OCI-LY1 (cell line): ENCODE measurements at regions not wholly inside any gene's neighbourhood (a gene's known extent, or its start where the extent isn't known, plus 50 kb on each side); places are given as distances from the start of the nearest gene placed in this dataset.

Experiments used
- H2AFZ ChIP-seq: fragments of 200-600 bp; sonication (generic), shearing (Covaris generic); 2 replicates; pipeline ENCODE4 v1.6.0; 2014; ENCODE audit warnings: antibody characterized with exemption, mild to moderate bottlenecking, low read length
- H3F3A ChIP-seq: fragments of 200-600 bp; sonication (generic), shearing (Covaris generic); 2 replicates; pipeline ENCODE4 v1.6.0; 2014; ENCODE audit warnings: mild to moderate bottlenecking, antibody characterized with exemption, low read length, moderate library complexity; ENCODE audit not compliant: insufficient read depth
- H3K27ac ChIP-seq: fragments of 200-600 bp; sonication (generic); 2 replicates; pipeline ENCODE4 v1.5.1; 2014; ENCODE audit warnings: low read length, mixed run types, mild to moderate bottlenecking, low read depth; ENCODE audit not compliant: poor library complexity, severe bottlenecking
- H3K27me3 ChIP-seq: fragments of 200-600 bp; sonication (generic); 2 replicates; pipeline ENCODE4 v1.6.0; 2014; ENCODE audit warnings: antibody characterized with exemption, mild to moderate bottlenecking, low read length, moderate library complexity; ENCODE audit not compliant: insufficient read depth
- H3K36me3 ChIP-seq: fragments of 200-600 bp; sonication (generic); 2 replicates; pipeline ENCODE4 v1.6.1; 2014; ENCODE audit warnings: mild to moderate bottlenecking, antibody characterized with exemption, low read length, moderate library complexity, mixed read lengths; ENCODE audit not compliant: insufficient read depth
- H3K4me1 ChIP-seq: fragments of 200-600 bp; sonication (generic); 2 replicates; pipeline ENCODE4 v1.5.1; 2014; ENCODE audit warnings: mild to moderate bottlenecking, low read length, moderate library complexity; ENCODE audit not compliant: insufficient read depth, severe bottlenecking
- H3K4me2 ChIP-seq: fragments of 200-600 bp; sonication (generic), shearing (Covaris generic); 2 replicates; pipeline ENCODE4 v1.6.1; 2014; ENCODE audit warnings: low read length
- H3K4me3 ChIP-seq: fragments of 200-600 bp; sonication (generic); 2 replicates; pipeline ENCODE4 v1.5.1; 2014; ENCODE audit warnings: low read length, low read depth, mild to moderate bottlenecking, mixed read lengths; ENCODE audit not compliant: poor library complexity, severe bottlenecking
- H3K79me2 ChIP-seq: fragments of 200-600 bp; shearing (Covaris generic); 2 replicates; pipeline ENCODE4 v1.6.1; 2016; ENCODE audit warnings: mixed run types, low read length, mixed read lengths; ENCODE audit not compliant: insufficient read depth
- H3K9ac ChIP-seq: fragments of 200-600 bp; sonication (generic), shearing (Covaris generic); 2 replicates; pipeline ENCODE4 v1.6.1; 2014; ENCODE audit warnings: mild to moderate bottlenecking, low read length, mixed read lengths
- H3K9me2 ChIP-seq: fragments of 200-600 bp; sonication (generic), shearing (Covaris generic); 2 replicates; pipeline ENCODE4 v1.6.1; 2014; ENCODE audit warnings: low read depth, mild to moderate bottlenecking, low read length, mixed read lengths
- H3K9me3 ChIP-seq: fragments of 200-600 bp; shearing (Covaris generic); 2 replicates; pipeline ENCODE4 v1.6.1; 2014; ENCODE audit warnings: low read length, mixed read lengths
- H4K20me1 ChIP-seq: fragments of 200-600 bp; sonication (generic), shearing (Covaris generic); 2 replicates; pipeline ENCODE4 v1.6.0; 2016; ENCODE audit warnings: mild to moderate bottlenecking, low read length; ENCODE audit not compliant: insufficient read depth
- EZH2 ChIP-seq: fragments of 200-600 bp; sonication (generic), shearing (Covaris generic); IDR thresholded peaks from 2 replicates; pipeline ENCODE4 v1.8.0; 2017; ENCODE audit warnings: borderline replicate concordance, mixed run types, mild to moderate bottlenecking, antibody characterized with exemption, low read length, moderate library complexity, mixed read lengths
- TF ChIP-seq, protein P1 (sequence below): fragments of 200-600 bp; sonication (generic), shearing (Covaris generic); IDR thresholded peaks from 2 replicates; pipeline ENCODE4 v1.5.1; 2017; ENCODE audit warnings: mild to moderate bottlenecking, antibody characterized with exemption, low read length, moderate library complexity, mixed read lengths

DNA sequence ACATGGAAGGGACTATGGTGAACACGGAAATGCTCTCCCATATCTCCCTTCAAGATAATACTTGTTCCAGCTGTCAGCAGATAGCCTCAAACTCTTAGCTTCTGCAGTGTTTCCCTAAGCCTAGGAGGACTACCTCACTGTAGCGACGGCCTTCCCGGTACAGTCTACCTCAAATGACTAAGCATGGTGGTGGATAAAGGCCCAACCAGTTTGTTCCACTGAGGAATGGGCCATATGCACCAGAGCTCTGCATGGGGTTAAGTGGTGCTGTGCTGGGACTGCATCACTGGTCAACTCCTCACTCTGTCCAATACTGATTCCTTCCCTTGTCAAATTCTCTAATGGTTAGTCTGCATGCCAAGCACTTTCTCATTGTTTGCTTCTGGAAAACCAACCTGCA lies 119.6 kb upstream of the GNPDA2 start:
- no peaks in the 10 kb centered on the region for H3K9me3 ChIP-seq
- no peaks in the 10 kb centered on the region for H3K4me1 ChIP-seq
- H3K36me3 ChIP-seq: no peaks in the 10 kb centered on the region
- TF ChIP-seq EZH2: no peak
- TF ChIP-seq, protein P1, sequence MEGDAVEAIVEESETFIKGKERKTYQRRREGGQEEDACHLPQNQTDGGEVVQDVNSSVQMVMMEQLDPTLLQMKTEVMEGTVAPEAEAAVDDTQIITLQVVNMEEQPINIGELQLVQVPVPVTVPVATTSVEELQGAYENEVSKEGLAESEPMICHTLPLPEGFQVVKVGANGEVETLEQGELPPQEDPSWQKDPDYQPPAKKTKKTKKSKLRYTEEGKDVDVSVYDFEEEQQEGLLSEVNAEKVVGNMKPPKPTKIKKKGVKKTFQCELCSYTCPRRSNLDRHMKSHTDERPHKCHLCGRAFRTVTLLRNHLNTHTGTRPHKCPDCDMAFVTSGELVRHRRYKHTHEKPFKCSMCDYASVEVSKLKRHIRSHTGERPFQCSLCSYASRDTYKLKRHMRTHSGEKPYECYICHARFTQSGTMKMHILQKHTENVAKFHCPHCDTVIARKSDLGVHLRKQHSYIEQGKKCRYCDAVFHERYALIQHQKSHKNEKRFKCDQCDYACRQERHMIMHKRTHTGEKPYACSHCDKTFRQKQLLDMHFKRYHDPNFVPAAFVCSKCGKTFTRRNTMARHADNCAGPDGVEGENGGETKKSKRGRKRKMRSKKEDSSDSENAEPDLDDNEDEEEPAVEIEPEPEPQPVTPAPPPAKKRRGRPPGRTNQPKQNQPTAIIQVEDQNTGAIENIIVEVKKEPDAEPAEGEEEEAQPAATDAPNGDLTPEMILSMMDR: no peak
- H3K4me3 ChIP-seq: no peak overlapping the region
- H3F3A ChIP-seq: no peaks in the 10 kb centered on the region
- no peaks in the 10 kb centered on the region for H3K9me2 ChIP-seq
- H3K27ac ChIP-seq: no peak overlapping the region
- no peak overlapping the region for H2AFZ ChIP-seq
- no peaks in the 10 kb centered on the region for H4K20me1 ChIP-seq
- H3K4me2 ChIP-seq: no peak overlapping the region
- H3K27me3 ChIP-seq: no peaks in the 10 kb centered on the region
- no peaks in the 10 kb centered on the region for H3K79me2 ChIP-seq
- no peak overlapping the region for H3K9ac ChIP-seq

DNA sequence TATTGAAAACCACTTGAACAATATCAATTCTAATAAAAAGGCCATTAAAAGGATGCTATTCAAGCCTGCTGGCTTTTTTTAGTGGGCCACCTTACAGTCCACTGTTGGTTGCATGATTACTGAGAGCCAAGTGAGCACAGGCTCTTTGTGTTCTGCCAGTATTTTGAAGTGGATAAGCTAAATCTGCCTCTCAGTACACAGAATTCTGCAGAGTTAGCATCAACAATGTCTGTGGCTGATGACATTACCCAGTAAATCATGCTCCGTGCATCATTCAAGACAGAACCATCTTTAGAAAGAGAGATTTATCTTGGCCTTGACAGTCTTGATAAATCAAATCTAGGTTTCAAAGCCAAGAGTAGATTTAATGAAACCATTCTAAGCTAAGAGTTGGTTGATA lies 119.0 kb upstream of the GNPDA2 start:
- no peaks in the 10 kb centered on the region for H4K20me1 ChIP-seq
- no peaks in the 10 kb centered on the region for H3K9me3 ChIP-seq
- no peaks in the 10 kb centered on the region for H3F3A ChIP-seq
- H3K4me2 ChIP-seq: no peak overlapping the region
- TF ChIP-seq, protein P1: no peak
- TF ChIP-seq EZH2: no peak
- no peak overlapping the region for H3K9ac ChIP-seq
- H3K36me3 ChIP-seq: no peaks in the 10 kb centered on the region
- H3K27ac ChIP-seq: no peak overlapping the region
- H3K79me2 ChIP-seq: no peaks in the 10 kb centered on the region
- no peak overlapping the region for H2AFZ ChIP-seq
- no peak overlapping the region for H3K4me3 ChIP-seq
- H3K27me3 ChIP-seq: no peaks in the 10 kb centered on the region
- H3K9me2 ChIP-seq: no peaks in the 10 kb centered on the region
- no peaks in the 10 kb centered on the region for H3K4me1 ChIP-seq

DNA sequence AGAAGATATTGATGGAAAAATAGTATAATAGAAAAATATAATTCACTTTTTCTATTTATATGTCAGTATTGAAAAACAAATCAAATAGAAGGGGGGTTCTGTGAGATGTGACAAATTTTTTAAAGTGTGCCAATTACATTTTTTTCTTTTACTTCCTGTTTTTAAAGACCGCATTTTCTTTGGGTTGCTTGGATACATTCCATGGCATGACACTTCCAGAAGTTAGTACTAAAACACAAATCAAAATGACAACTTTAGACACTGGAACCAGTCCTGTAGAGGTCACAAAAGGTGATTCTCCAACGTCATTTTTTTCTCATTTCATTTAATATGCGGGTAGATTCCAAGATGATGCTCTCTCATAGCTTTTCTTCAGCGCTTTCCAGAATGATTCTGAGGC lies 116.2 kb upstream of the GNPDA2 start:
- Histone ChIP-seq H3K27me3 (no peaks in the 10 kb centered on the region), H3K9me2 (no peaks in the 10 kb centered on the region), H3K9ac (no peak overlapping the region), H3K4me2 (no peak overlapping the region), H3K9me3 (no peaks in the 10 kb centered on the region), H3K4me1 (no peaks in the 10 kb centered on the region), H3K36me3 (no peaks in the 10 kb centered on the region), H3K27ac (no peak overlapping the region), H3F3A (no peaks in the 10 kb centered on the region), H2AFZ (no peak overlapping the region), H3K79me2 (no peaks in the 10 kb centered on the region), H3K4me3 (no peak overlapping the region), H4K20me1 (no peaks in the 10 kb centered on the region)
- TF ChIP-seq EZH2: no peak
- TF ChIP-seq, protein P1: no peak
